GM19468 (cell line): ENCODE measurements at regions not wholly inside any gene's neighbourhood (a gene's known extent, or its start where the extent isn't known, plus 50 kb on each side); places are given as distances from the start of the nearest gene placed in this dataset.
"Not testable (repeated sequence)": the region's sequence is repeated elsewhere in the genome, so short reads cannot be mapped to it uniquely, and the experiment has no call there.

Experiments
- ATAC-seq: cut with Tn5 transposase; IDR thresholded peaks from one replicate; pipeline ENCODE4 v1.9.1; 2021; ENCODE audit warnings: mild to moderate bottlenecking, moderate library complexity, moderate number of reproducible peaks; ENCODE audit not compliant: unreplicated experiment; ENCODE audit errors: extremely low read depth

DNA sequence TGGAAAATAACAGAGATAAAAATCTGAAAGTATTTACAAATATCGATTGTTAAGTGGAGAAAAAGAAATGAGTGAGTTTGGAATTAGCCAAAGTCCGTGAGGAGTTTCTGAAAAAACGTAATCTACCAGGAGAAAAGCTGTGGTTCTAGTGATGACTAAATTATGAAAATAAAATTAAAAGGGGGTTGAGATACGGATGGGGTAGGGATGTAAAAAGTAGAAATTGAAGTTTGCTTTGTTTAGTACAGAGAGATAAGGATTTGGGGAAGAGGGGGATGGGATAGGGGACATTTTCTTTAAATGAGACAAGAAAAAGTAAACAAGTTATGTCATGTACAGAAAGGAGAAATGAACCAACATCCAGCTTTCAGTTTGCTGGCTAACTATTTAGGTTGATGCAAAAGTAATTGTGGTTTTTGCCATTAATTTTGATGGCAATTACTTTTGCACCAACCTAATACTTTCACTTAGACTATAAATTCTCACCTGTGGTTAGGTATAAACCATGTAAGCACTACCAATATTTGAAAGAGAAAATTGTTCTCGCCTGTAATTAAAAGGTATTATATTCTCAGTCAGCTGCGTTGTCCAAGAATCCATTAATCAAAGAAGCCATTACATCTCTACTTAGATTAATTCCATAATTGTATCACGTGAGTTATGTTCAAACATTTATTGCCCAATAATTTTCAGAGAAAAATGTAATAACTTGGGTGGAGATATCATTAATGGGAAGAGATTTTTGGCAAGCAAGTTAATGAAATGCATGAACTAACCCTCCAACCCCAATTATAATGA is 143.0 kb upstream of the NRP1 start:
- ATAC-seq, result no peak

DNA sequence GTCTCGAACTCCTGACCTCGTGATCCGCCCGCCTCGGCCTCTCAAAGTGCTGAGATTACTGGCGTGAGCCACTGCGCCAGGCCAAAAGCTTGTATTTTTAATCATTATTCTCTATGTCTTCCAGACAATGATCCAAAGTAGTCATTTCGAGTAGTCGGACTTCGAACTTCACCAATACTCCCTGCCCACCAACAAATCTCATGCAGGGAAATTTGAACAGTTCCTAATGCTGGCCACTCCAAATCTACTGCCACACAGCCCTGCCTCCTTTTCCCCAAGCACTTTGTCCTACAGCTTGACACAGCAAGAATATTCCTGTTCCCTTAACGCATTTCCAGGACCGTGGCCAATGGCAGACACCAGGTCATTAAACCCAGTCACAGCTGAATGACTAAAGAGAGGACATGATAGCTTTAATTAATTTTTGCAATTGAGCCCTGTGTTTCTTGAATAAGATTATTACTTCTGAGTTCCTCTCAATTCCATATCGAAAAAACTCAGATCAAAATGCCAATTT is 142.3 kb upstream of the NRP1 start:
- no peak for ATAC-seq

DNA sequence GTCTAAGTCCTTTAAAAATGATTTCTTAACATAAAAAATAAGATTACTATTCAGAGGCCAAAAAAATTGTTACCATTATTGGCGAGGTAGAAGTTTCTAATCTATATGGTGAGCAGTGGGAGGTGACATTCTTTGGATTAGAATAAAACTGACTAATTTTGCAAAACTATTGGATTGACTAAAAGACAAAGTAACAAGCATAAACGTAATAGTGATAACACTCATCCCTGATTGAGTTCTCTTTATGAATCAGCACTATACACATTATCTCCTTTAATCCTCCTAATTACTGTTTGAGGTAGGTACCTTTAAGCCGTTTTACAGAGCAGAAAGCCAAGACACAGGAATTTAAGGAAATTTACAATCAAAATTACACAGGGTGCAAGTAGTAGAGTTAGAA is 139.2 kb upstream of the NRP1 start:
- ATAC-seq, result no peak

DNA sequence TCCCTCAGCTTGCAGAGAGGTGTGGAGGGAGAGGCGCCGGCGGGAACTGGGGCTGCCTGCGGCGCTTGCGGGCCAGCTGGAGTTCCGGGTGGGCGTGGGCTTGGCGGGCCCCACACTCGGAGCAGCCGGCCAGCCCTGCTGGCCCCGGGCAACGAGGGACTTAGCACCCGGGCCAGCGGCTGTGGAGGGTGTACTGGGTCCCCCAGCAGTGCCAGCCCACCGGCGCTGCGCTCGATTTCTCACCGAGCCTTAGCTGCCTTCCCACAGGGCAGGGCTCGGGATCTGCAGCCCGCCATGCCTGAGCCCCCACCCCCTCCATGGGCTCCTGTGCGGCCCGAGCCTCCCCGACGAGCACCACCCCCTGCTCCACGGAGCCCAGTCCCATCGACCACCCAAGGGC is 133.5 kb upstream of the NRP1 start:
- ATAC-seq, result not testable (repeated sequence)

DNA sequence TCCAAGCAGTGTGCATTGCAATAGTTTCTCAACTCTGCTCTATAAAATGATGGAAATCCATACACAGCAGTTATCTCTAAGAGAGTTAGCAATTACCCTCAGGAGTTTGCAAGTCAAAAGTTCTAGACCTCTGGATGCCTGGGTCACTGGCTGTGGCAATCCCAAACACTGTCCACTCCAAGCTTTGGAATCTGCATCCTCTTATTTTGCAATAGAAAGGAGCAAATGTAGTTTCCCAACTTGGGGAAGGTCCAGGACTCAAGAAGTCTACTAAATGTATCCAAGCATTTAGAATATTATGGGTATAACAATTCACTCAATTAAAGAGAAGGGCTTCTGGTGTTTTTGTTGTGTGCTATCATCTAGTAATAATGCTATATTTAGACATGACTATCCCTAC is 131.3 kb upstream of the NRP1 start:
- no peak for ATAC-seq

DNA sequence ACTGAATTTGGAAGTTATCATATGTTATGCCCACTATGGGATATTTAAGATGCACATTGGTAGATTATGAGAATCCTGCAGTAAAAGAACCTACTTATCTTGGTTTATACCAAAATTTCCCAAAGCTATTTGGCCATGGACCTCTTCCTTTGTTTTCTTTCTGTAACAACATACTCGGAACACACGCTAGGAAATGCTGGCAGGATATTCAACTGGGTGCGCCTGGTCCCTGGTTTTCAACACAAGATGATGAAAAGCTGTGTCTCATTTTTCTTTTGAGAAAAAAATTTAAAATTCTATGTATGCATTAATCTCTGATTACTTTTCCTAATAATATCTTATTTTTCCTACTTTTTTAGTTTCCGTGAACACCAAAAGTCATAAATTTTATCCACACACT is 128.5 kb upstream of the NRP1 start:
- no peak for ATAC-seq

DNA sequence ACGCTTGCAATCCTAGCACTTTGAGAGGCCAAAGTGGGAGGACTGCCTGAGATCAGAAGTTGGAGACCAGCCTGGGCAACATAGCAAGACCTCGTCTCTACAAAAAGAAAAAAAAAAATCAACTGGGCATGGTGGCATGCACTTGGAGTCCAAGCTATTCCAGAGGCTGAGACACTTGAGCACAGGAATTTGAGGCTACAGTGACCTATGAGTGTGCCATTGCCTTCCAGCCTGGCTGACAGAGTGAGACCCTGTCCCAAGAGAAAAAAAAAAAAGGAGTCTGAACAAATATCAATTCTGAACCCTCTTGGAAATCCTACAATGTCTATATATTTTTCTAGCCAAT is 126.8 kb upstream of the NRP1 start:
- no peak for ATAC-seq

DNA sequence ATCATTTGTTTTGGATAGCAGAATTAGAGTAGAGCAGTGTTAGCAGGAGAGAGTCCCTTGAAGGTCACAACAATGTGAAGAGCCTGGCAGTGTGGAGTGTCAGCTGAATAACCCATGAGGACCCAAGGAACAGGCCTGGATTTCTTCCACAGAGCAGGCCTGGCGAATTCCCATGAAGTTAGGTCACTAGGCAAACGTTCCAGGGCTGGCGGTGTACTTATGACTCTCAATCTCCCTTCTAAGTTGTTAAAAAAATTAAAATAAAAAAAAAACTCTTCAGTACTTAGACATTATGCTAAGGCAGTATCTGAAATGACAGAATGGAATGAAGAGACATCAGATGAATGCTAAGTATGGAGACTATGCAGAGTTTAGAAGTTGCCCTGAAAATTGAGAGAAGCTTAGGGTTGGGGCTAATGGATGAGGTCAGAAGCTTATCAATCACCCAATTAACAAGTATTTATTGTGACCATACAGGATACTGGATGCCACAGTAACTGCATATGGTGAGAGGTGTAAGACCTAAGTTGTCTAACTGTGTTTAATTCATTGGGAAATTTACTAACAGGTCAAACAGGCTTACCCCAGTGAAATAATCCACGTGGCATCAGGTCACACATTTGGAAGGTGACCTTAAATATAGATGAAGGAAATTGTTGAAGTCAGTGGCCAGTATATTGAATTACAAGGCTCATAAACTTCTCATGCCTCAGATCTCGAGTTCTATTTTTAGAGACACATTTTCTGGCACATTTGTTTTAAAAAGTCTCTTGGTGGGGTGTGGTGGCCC is 126.2 kb upstream of the NRP1 start:
- no peak for ATAC-seq

DNA sequence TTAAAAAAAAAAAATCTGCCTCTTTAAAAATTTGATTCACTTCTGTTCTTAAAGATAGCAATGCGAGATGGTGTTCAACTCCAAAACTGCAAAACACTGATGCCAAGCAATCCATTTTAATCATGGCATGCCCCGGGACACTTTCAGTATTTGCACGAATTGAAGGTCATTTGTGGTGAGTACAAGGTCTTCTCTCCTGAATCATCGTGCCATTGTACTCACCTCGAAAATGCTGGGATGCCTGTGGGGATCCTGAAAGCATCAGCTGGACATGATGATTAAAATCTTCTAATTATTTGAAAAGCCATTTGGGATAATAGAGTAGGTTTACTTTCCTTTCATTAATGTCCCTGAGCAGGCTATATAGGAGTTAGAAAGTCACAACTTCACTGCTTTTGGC is 125.1 kb upstream of the NRP1 start:
- no peak for ATAC-seq

DNA sequence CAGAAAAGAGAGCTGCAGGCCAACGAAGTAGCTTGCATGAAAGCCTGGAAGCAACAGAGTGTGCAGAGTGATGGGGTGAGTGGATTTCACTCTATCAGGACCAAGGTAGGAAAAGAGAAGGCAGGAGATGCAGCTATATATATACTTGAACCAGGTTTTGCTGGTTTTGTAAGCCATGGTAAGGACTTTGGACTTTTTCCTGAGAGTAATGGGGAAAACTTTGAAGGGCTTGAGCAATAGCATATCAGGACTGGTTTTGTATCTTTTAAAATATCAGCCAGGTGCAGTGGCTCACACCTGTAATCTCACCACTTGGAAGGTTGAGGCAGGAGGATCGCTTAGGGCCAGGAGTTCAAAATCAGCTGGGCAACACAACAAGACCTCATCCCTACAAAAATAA is 120.6 kb upstream of the NRP1 start:
- ATAC-seq, result no peak

DNA sequence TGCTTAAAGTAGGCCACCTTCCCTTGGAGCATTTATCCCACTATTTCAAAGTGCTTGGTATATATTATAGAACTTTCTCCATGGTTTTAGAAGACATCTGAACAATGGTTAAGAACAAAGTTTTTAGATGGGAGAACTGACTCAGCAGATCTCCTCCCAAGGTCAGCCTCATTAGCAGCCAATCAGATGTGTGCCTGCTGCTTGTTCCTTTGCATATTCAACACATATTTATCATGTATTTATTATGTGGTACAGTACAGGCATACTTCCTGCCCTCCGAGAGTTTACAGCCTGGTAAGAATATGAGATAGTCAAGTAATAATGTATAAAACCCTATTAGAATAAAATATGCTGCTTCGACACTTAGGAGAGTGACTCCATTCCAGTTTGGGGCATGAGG is 120.1 kb upstream of the NRP1 start:
- ATAC-seq, result no peak

DNA sequence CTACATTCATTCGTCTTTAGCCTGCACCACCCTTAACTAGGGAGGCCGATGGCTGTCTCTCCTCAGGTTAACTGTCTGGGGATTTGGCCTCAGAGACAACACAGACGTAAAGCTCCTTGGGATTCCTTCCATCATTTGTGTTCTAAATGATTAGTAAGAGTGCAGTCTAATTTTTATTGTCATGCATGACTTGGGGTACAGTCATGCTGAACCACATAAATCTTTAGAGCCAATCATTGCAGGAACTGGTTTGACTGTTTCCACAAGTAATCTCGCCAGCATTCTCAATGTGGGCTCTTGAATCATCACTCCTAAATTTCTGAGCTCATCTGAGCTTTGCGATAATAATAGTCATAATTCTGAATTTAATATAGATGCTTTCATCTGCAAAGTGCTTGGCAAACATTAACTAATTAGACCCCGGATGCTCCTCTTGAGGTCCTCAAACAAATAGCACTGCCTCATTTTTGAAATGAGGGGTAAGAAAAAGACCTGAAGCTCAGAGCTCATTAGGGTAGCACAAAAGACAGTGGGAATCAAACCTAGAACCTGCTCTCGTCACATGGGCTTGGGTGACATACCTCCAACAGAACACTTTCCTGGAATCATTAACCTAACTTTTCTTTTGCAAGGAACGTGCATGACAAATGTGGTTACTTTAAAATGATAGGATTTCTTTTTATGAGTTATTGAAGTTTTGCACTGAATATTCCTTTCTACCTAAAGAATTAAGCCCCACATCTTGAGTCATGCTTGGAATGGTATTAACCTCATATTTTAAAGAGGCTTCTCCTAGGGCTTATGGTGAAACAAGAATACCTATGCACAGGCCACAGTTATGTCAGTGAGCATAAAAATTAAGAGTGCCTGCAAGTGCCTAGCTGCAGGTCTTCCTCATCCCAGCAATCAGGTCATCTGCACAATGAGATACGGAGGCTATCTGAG is 118.9 kb upstream of the NRP1 start:
- no peak for ATAC-seq

DNA sequence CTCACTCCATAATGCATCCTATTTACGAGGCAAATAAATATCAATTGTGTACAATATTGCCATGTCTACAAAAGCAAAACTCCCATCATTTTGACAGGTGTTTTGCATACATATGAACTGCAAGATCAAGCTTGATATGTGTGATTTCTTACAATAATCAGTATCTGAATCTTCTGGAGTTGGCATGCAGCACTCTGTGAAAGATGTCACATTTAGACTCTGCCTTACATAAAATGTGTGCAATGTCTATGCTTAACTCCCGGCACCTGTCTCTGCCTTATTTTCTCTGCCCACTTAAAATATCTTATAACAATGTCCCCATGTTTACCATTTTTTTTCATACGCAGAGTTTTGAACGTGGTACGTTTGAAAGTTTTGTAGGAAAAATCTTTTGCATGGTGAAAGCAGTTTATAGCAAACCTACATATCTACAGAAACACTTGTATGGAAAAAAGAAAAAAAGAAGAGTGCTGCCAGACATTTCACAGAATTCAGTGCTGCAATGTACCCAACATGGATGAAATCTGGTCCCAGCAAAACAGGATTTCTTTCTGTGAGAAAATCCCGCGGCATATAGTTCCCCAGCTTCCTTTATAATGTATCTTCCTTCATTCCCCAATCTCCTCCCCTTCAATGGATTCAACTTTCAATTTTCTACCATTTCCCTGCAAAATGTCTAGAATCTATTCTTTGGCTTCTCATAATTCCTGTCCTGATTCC is 114.1 kb upstream of the NRP1 start:
- ATAC-seq, result no peak

DNA sequence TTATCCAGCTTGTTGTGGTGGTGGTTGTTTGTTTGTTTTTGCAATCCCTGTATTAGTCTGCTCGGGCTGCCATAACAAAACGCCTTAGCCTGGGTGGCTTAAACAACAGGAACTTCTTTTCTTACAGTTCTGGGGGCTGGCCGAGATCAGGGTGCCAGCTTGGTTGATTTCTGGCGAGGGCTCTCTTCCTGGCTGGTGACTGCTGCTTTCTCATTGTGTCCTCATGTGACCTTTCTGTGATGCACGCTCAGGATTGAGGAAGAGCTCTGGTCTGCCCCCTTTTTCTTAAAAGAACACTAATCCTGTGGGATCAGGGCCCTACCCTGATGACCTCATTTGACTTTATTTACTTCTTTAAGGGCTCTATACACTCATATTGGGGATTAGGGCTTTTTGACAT is 107.1 kb upstream of the NRP1 start:
- ATAC-seq, result no peak

DNA sequence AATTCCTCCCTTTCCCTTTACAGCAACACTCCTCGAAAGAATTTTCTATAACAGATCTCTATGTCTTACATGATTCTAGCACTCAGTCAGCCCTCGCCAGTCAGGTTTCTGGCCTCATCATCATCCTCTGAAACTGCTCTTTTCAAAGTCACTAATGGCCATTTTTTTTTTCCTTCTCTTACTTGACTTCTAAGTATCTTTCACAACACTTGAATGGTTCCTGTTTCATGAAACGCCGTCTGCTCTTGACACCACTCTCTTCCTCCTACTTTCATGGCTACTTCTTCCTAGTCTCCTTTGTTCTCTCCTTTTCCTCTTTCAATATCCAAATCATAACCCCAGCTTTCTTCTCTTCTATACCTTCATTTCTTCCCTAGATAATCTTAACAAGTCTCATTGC is 100.5 kb upstream of the NRP1 start:
- no peak for ATAC-seq

DNA sequence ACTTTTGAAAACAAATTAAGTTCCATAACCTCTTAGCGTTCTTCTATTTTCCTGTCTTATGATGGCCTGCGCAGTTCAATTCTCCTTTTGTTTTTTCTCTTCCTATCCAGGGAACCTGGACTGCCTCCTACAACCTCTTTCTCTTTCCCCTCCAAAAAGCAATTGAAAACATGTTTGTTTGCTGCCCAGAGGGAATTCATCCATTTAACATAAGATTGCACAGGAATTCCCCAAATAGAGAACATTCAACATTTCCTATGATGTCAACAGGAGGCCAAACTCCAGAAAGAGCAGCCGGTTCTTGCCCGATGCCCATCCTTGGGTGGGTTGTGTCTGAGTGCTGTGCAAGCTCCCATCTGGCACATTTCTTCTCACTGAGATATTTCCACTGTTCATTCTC is 94.2 kb upstream of the NRP1 start:
- no peak for ATAC-seq

DNA sequence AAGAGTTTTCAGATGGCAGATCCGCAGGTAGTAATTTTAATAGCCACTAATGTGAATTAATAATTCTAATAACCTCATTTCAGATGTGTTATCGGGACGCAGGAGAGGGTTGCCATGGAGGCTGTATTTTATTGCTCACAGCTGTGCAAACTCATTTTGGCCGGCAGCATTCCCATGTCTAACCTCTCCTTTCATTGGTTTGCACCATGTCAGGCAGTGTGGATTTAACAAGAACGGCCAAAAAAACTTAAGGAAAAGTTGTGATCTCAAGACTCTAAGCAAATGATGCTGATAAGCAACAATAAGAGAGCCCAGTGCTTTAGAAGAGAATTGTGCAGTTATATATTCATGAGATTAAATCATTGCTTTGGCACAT is 88.7 kb upstream of the NRP1 start:
- no peak for ATAC-seq

DNA sequence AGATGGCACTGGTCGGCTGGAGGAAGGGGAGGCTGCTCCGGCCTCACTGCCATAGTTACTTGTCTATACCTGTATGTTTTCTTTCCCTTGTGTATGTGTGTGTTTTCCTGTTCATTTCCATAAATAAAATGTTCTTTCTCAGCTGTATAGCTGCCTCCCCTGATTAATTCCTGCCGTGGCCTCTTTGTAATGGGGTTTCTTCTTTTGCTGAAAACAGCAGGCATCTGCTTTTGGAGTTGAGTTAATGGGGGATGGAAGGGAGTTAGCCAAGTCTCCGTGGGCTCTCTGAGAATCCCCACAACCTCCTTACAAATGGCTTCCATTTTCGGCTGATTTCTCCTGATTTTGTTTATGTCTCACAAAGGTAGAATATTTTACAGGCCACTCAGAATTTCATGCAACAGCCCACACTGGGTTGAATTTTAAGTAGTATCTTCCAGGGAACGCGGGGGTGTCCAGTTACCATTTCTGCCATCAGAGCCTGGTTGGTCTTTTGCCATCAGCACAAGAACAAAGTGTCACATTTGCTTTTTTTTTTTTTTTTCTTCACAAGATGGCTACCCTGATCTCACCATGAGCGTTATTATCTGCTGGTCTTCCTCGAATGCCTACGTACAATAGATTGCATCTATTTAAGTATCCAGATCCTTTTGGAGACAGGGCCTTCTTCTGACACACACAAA is 88.1 kb upstream of the NRP1 start:
- ATAC-seq, result no peak

DNA sequence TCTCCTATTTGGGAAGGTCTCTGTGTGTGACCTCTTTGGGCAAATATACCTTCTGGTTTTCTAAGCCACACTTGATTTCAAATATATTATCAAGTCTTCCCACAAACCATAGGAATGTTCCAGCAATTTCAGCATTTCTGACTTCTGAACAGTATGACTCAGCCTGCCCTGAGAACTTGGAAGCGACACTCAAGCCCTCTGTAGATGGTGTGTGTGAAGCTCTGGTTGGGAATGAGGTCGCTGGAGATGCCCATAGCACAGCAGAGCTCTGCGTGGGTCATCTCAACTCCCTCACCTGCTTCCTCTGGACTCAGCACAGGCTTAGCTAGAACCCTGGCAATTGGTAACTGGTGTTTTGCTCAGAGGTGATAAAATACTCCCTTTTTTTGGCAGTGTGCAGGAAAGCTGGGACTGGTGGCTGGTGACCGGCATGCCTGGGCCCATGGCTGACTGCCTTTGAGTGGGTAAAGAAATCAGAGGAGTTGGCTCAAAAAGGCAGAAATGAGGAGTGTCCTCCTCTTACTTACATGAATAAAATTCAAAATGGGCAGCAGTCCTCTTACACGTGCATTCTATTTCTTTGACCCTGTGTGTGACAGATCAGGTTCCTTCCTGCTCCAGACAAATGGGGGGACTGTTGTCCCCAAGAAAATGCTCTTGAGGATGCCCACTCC is 87.5 kb upstream of the NRP1 start:
- no peak for ATAC-seq
